K562 (cell line): ENCODE measurements at regions not wholly inside any gene's neighbourhood (a gene's known extent, or its start where the extent isn't known, plus 50 kb on each side); places are given as distances from the start of the nearest gene placed in this dataset.

Source experiments
- ATAC-seq: fragments of 200-7000 bp; cut with Tn5 transposase; 3 replicates; pipeline ENCODE4 v1.9.1; 2020; ENCODE audit warnings: moderate library complexity
- BruUV-seq: library from RNA; stranded (reverse); fragments of 400-500 nt; replicated peaks from 2 replicates; lab custom pipeline; 2021; lab: Mats Ljungman, UMichigan
- CTCF ChIA-PET: fragments of 300-600 bp; formaldehyde crosslinking; extraction: SDS; loops from one replicate; lab custom pipeline; 2021; ENCODE audit warnings: low intra/inter-chr PET ratio; lab: Yijun Ruan, JAX
- POLR2A ChIA-PET: fragments of 300-600, 350-650 bp; sonication (Branson Sonifier 250); formaldehyde crosslinking; extraction: SDS; loops from one replicate; lab custom pipeline; 2021; ENCODE audit warnings: antibody characterized with exemption, inconsistent platforms; lab: Yijun Ruan, JAX
- DNase-seq, 4 experiments: peaks; one replicate each; pipeline versions ENCODE4 v3.0.0 to v3.0.0-alpha.2; 2011 to 2018; ENCODE audit warnings: low spot score in 3 of 4, mixed read lengths in 3 of 4; ENCODE audit errors: extremely low read depth in 1 of 4
- FAIRE-seq: peaks from 2 replicates; lab custom pipeline; 2011; peaks lifted over from hg19 to GRCh38; lab: Jason Lieb, UNC
- H2AFZ ChIP-seq: 2 replicates; pipeline ENCODE4 v1.6.0; 2011; ENCODE audit warnings: low read depth, low read length, control low read depth, inconsistent platforms
- H3K27ac ChIP-seq: fragments of 200-600 bp; 3 replicates; pipeline ENCODE4 v1.8.0; 2011; ENCODE audit warnings: low read depth, mild to moderate bottlenecking, control low read depth, inconsistent platforms, low read length, moderate library complexity, mixed read lengths; ENCODE audit errors: extremely low read depth
- H3K27me3 ChIP-seq, 2 experiments: fragments of 300-600 bp in 1 of 2; 2 replicates in 1 of 2; 3 replicates in 1 of 2; pipeline versions ENCODE4 v1.6.0 to v1.8.0; 2011; ENCODE audit warnings: inconsistent platforms in 2 of 2, low read length in 2 of 2, mild to moderate bottlenecking in 1 of 2, mixed read lengths in 1 of 2, moderate library complexity in 1 of 2; ENCODE audit not compliant: control insufficient read depth in 2 of 2, insufficient read depth in 2 of 2
- H3K36me3 ChIP-seq: fragments of 300-600 bp; 3 replicates; pipeline ENCODE4 v1.8.0; 2011; ENCODE audit warnings: mild to moderate bottlenecking, low read length, inconsistent platforms; ENCODE audit not compliant: control insufficient read depth, insufficient read depth
- H3K4me1 ChIP-seq, 2 experiments: fragments of 200-600 bp in 1 of 2; replicated peaks in 1 of 2; 2 replicates in 1 of 2; 3 replicates in 1 of 2; pipeline versions ENCODE4 v1.5.1 to v1.8.0; 2011; ENCODE audit warnings: inconsistent platforms in 2 of 2, low read length in 2 of 2, mild to moderate bottlenecking in 1 of 2, mixed read lengths in 1 of 2, moderate library complexity in 1 of 2; ENCODE audit not compliant: control insufficient read depth in 2 of 2, insufficient read depth in 2 of 2
- H3K4me2 ChIP-seq: 2 replicates; pipeline ENCODE4 v1.6.1; 2011; ENCODE audit warnings: low read length, control low read depth, inconsistent platforms, mixed read lengths; ENCODE audit not compliant: insufficient read depth
- H3K4me3 ChIP-seq: fragments of 200-600 bp; sonication (generic), shearing (Covaris generic); 2 replicates; pipeline ENCODE4 v1.5.1; 2016; ENCODE audit warnings: control low read depth, inconsistent platforms
- H3K79me2 ChIP-seq: fragments of 200-600 bp; 3 replicates; pipeline ENCODE4 v1.8.0; 2011; ENCODE audit warnings: low read length, inconsistent platforms; ENCODE audit not compliant: control insufficient read depth, insufficient read depth
- H3K9ac ChIP-seq, 2 experiments: 2 replicates each; pipeline versions ENCODE4 v1.6.0 to v1.6.1; 2011; ENCODE audit warnings: low read depth in 2 of 2, low read length in 2 of 2, control low read depth in 1 of 2, inconsistent platforms in 1 of 2, mild to moderate bottlenecking in 1 of 2, mixed read lengths in 1 of 2; ENCODE audit not compliant: insufficient read depth in 1 of 2
- H3K9me1 ChIP-seq: one replicate; pipeline ENCODE4 v1.6.0; 2011; ENCODE audit warnings: inconsistent platforms, mild to moderate bottlenecking, low read length, moderate library complexity; ENCODE audit not compliant: control insufficient read depth, insufficient read depth
- H3K9me3 ChIP-seq: replicated peaks from 2 replicates; pipeline ENCODE4 v1.5.1; 2011; ENCODE audit warnings: low read depth, low read length, inconsistent platforms; ENCODE audit not compliant: control insufficient read depth, insufficient read depth
- H4K20me1 ChIP-seq: replicated peaks from 2 replicates; pipeline ENCODE4 v1.6.1; 2011; ENCODE audit warnings: low read length, inconsistent platforms, mixed read lengths; ENCODE audit not compliant: control insufficient read depth, insufficient read depth
- ADNP ChIP-seq: fragments of 200-800 bp; sonication (Bioruptor generic); IDR thresholded peaks from 2 replicates; pipeline ENCODE4 v1.6.1; 2016; ENCODE audit warnings: missing genetic modification characterization, missing compliant biosample characterization
- HNRNPL ChIP-seq: fragments of 200-400 bp; formaldehyde crosslinking; IDR thresholded peaks from 2 replicates; pipeline ENCODE4 v1.6.1; 2017; ENCODE audit warnings: low read depth, mild to moderate bottlenecking, low read length
- MAFF ChIP-seq: IDR thresholded peaks from 2 replicates; pipeline ENCODE4 v1.6.1; 2012; ENCODE audit warnings: low read length, improper control_type of control experiment
- MEF2D ChIP-seq: conservative IDR thresholded peaks from 2 replicates; pipeline ENCODE4 v1.6.1; 2016; ENCODE audit warnings: low read depth, missing genetic modification characterization, missing compliant biosample characterization
- PKNOX1 ChIP-seq: fragments of 450-650 bp; IDR thresholded peaks from 2 replicates; pipeline ENCODE4 v1.6.1; 2016
- RBM22 ChIP-seq: fragments of 200-400 bp; formaldehyde crosslinking; IDR thresholded peaks from 2 replicates; pipeline ENCODE4 v1.6.1; 2018; ENCODE audit warnings: low read length, low read depth; ENCODE audit not compliant: poor library complexity, severe bottlenecking
- RBM39 ChIP-seq: fragments of 200-400 bp; formaldehyde crosslinking; optimal IDR thresholded peaks from 2 replicates; pipeline ENCODE3; 2018; ENCODE audit warnings: low read depth, low read length
- SMARCC2 ChIP-seq: fragments of 450-650 bp; IDR thresholded peaks from 2 replicates; pipeline ENCODE4 v1.6.1; 2017; ENCODE audit warnings: antibody characterized with exemption, moderate library complexity, mild to moderate bottlenecking, low read depth
- SP2 ChIP-seq: IDR thresholded peaks from 2 replicates; pipeline ENCODE4 v1.6.1; 2011; ENCODE audit warnings: mild to moderate bottlenecking, low read depth, low read length, moderate library complexity; ENCODE audit not compliant: poor library complexity, severe bottlenecking; ENCODE audit errors: extremely low read depth
- TCF7 ChIP-seq: sonication (generic); IDR thresholded peaks from 2 replicates; pipeline ENCODE4 v1.6.1; 2016; ENCODE audit warnings: antibody characterized with exemption, borderline replicate concordance
- U2AF2 ChIP-seq: fragments of 200-400 bp; formaldehyde crosslinking; optimal IDR thresholded peaks from 2 replicates; pipeline ENCODE3; 2017; ENCODE audit warnings: low read depth, mild to moderate bottlenecking, low read length
- YBX1 ChIP-seq: fragments of 450-650 bp; IDR thresholded peaks from 2 replicates; pipeline ENCODE4 v1.7.1; 2016; ENCODE audit warnings: mild to moderate bottlenecking
- ZNF316 ChIP-seq: fragments of 450-650 bp; IDR thresholded peaks from 2 replicates; pipeline ENCODE4 v1.6.1; 2016
- ZNF395 ChIP-seq: fragments of 200-800 bp; sonication (Bioruptor generic); IDR thresholded peaks from 2 replicates; pipeline ENCODE4 v1.6.1; 2017; ENCODE audit warnings: missing genetic modification characterization, missing compliant biosample characterization
- ZNF444 ChIP-seq: fragments of 250-450 bp; sonication (Bioruptor Pico); IDR thresholded peaks from 2 replicates; pipeline ENCODE4 v1.4.0; 2020; ENCODE audit warnings: mild to moderate bottlenecking, moderate library complexity
- WGBS: fragments of 100-300 bp; shearing (Covaris generic); methylation state at CpG from one replicate; pipeline ENCODE4 v1.1.6; 2016; ENCODE audit warnings: low coverage, mixed read lengths; ENCODE audit not compliant: insufficient coverage; ENCODE audit errors: missing lambda C conversion rate; 5-methylcytosine and 5-hydroxymethylcytosine counted together
- in situ Hi-C: fragments of 300-500 bp; cut with MboI; formaldehyde crosslinking; loops from 4 replicates; pipeline ENCODE4 v1.15.0; 2018; ENCODE audit warnings: inconsistent platforms, mixed read lengths
- intact Hi-C: fragments of 100-400 bp; cut with micrococcal nuclease; formaldehyde crosslinking; loops from 2 replicates; pipeline ENCODE4 v1.14.2; 2022

DNA sequence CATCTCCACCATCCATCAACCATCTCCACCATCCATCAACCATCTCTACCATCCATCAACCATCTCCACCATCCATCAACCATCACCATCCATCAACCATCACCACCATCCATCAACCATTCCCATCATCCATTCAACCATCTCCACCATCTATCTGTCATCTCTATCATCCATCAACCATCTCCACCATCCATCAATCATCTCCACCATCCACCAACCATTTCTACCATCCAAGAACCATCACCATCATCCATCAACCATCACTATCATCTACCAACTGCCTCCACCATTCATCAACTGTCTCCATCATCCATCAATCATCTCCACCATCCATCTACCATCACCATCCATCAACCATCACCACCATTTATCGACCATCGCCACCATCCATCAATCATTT lies 78.8 kb upstream of the CDH4 start:
- H3K4me2 ChIP-seq = no peak overlapping the region
- H3K9me1 ChIP-seq = no peaks in the 10 kb centered on the region
- no peak overlapping the region for H3K4me3 ChIP-seq
- no TSS peak for BruUV-seq
- DNase-seq (no peak), ATAC-seq (no peak), FAIRE-seq (no peak)
- no peak overlapping the region for H3K9ac ChIP-seq
- 0 out of 2 replicates have a peak, but pooled peaks cover 5% of the 10 kb centered on the region for H4K20me1 ChIP-seq
- no peaks in the 10 kb centered on the region for H3K4me1 ChIP-seq
- no peaks in the 10 kb centered on the region for H3K36me3 ChIP-seq
- 0% methylated on average over 2 of the region's 2 CpGs for WGBS
- no peaks in the 10 kb centered on the region for H3K79me2 ChIP-seq
- TF ChIP-seq ADNP (tag) (no peak), PKNOX1 (peak; percentile 9; the same call in 1 of the 2 replicates)
- H3K27me3 ChIP-seq = peaks cover 0 to under 1% of the 10 kb centered on the region in 2 experiments; a peak in 1 of 5 replicates
- no peaks in the 10 kb centered on the region for H3K9me3 ChIP-seq
- CTCF ChIA-PET = no interaction called here
- in situ Hi-C loops (no loop called here), intact Hi-C loops (no loop called here)
- no peak overlapping the region for H3K27ac ChIP-seq
- no peak overlapping the region for H2AFZ ChIP-seq
- POLR2A ChIA-PET = no interaction called here

GRCh38 chr20:61173961-61174725 lies 77.9 kb upstream of the CDH4 start:
- ChIA-PET CTCF (no interaction called here), POLR2A (no interaction called here)
- in situ Hi-C loops = no loop called here
- TF ChIP-seq HNRNPL (no peak), ZNF444 (CRISPR knock-in tag) (no peak), ZNF395 (CRISPR knock-in tag) (no peak), TCF7 (no peak), RBM22 (no peak), SMARCC2 (no peak), YBX1 (no peak), ZNF316 (no peak), RBM39 (no peak), SP2 (no peak), MEF2D (tag) (no peak), U2AF2 (no peak), MAFF (no peak)

More at GRCh38 chr20:61173961-61174725, 77.9 kb upstream of the CDH4 start:
- no peaks in the 10 kb centered on the region for H3K4me1 ChIP-seq
- 0 out of 2 replicates have a peak, but pooled peaks cover 5% of the 10 kb centered on the region for H4K20me1 ChIP-seq
- H3K36me3 ChIP-seq = no peaks in the 10 kb centered on the region
- no peak overlapping the region for H2AFZ ChIP-seq
- 0% methylated on average over 4 of the region's 4 CpGs for WGBS
- intact Hi-C loops = no loop called here
- peaks cover 0 to 5% of the 10 kb centered on the region in 2 experiments; a peak in 1 of 5 replicates for H3K27me3 ChIP-seq
- H3K4me3 ChIP-seq = no peak overlapping the region
- ATAC-seq (no peak), DNase-seq (no peak), FAIRE-seq (no peak)
- no peak overlapping the region for H3K4me2 ChIP-seq
- no peaks in the 10 kb centered on the region for H3K9me1 ChIP-seq
- H3K79me2 ChIP-seq = no peaks in the 10 kb centered on the region
- no peak overlapping the region for H3K9ac ChIP-seq
- no peaks in the 10 kb centered on the region for H3K9me3 ChIP-seq
- BruUV-seq = no TSS peak
- no peak overlapping the region for H3K27ac ChIP-seq
